Loucy (cell line): ENCODE measurements at regions not wholly inside any gene's neighbourhood (a gene's known extent, or its start where the extent isn't known, plus 50 kb on each side); places are given as distances from the start of the nearest gene placed in this dataset.

Experiments
- H2AFZ ChIP-seq: fragments of 200-600 bp; sonication (generic); 2 replicates; pipeline ENCODE4 v1.6.0; 2016; ENCODE audit warnings: antibody characterized with exemption, mild to moderate bottlenecking, low read length, moderate library complexity
- H3F3A ChIP-seq: fragments of 200-600 bp; 2 replicates; pipeline ENCODE4 v1.6.0; 2016; ENCODE audit warnings: antibody characterized with exemption, low read depth, mild to moderate bottlenecking
- H3K27me3 ChIP-seq: fragments of 200-600 bp; sonication (generic); 2 replicates; pipeline ENCODE4 v1.6.1; 2014; ENCODE audit warnings: low read length, mild to moderate bottlenecking; ENCODE audit not compliant: insufficient read depth, poor library complexity, severe bottlenecking
- H3K36me3 ChIP-seq: fragments of 200-600 bp; sonication (generic); 2 replicates; pipeline ENCODE4 v1.6.1; 2016; ENCODE audit warnings: low read length; ENCODE audit not compliant: insufficient read depth
- H3K4me1 ChIP-seq: fragments of 200-600 bp; sonication (generic); 2 replicates; pipeline ENCODE4 v1.5.1; 2014; ENCODE audit warnings: low read length, mild to moderate bottlenecking; ENCODE audit not compliant: insufficient read depth, poor library complexity, severe bottlenecking
- H3K4me2 ChIP-seq: fragments of 200-600 bp; sonication (generic); 2 replicates; pipeline ENCODE4 v1.6.0; 2014; ENCODE audit warnings: antibody characterized with exemption, low read length, low read depth, mild to moderate bottlenecking; ENCODE audit not compliant: poor library complexity, severe bottlenecking
- H3K4me3 ChIP-seq: fragments of 200-600 bp; sonication (generic); 2 replicates; pipeline ENCODE4 v1.5.1; 2014; ENCODE audit warnings: low read length, mild to moderate bottlenecking, mixed read lengths; ENCODE audit not compliant: poor library complexity, severe bottlenecking
- H3K79me2 ChIP-seq: fragments of 200-600 bp; sonication (generic); 2 replicates; pipeline ENCODE4 v1.6.1; 2014; ENCODE audit warnings: low read length; ENCODE audit not compliant: insufficient read depth
- H3K9ac ChIP-seq: fragments of 200-600 bp; sonication (generic); 2 replicates; pipeline ENCODE4 v1.6.0; 2014; ENCODE audit warnings: mild to moderate bottlenecking, low read depth, low read length, moderate library complexity; ENCODE audit not compliant: poor library complexity, severe bottlenecking
- H3K9me2 ChIP-seq: fragments of 200-600 bp; sonication (generic); replicated peaks from 2 replicates; pipeline ENCODE4 v1.6.1; 2016; ENCODE audit warnings: low read depth, low read length, mixed read lengths
- H3K9me3 ChIP-seq: fragments of 200-600 bp; sonication (generic); 2 replicates; pipeline ENCODE4 v1.6.1; 2014; ENCODE audit warnings: mild to moderate bottlenecking, antibody characterized with exemption, low read length, low read depth; ENCODE audit not compliant: insufficient read depth
- H4K20me1 ChIP-seq: fragments of 200-600 bp; sonication (generic); 2 replicates; pipeline ENCODE4 v1.6.0; 2014; ENCODE audit warnings: antibody characterized with exemption, low read length, mild to moderate bottlenecking; ENCODE audit not compliant: insufficient read depth, poor library complexity, severe bottlenecking
- CTCF ChIP-seq: fragments of 200-600 bp; sonication (generic); conservative IDR thresholded peaks from 2 replicates; pipeline ENCODE4 v1.5.1; 2014; ENCODE audit warnings: mild to moderate bottlenecking, antibody characterized with exemption, low read length
- EZH2phosphoT487 ChIP-seq: fragments of 200-600 bp; IDR thresholded peaks from 2 replicates; pipeline ENCODE4 v1.6.1; 2018; ENCODE audit warnings: antibody characterized with exemption, mild to moderate bottlenecking, moderate library complexity, borderline replicate concordance

GRCh38 chrX:98506907-98507306 lies 1623.2 kb downstream of the RPA4 start:
- no peak overlapping the region for H3K9ac ChIP-seq
- no peaks in the 10 kb centered on the region for H3K79me2 ChIP-seq
- no peaks in the 10 kb centered on the region for H4K20me1 ChIP-seq
- H3K36me3 ChIP-seq: no peaks in the 10 kb centered on the region
- H3K4me2 ChIP-seq: no peak overlapping the region
- no peaks in the 10 kb centered on the region for H3F3A ChIP-seq
- H3K4me1 ChIP-seq: no peaks in the 10 kb centered on the region
- H3K27me3 ChIP-seq: no peaks in the 10 kb centered on the region
- no peak overlapping the region for H2AFZ ChIP-seq
- no peak for TF ChIP-seq EZH2phosphoT487
- TF ChIP-seq CTCF: no peak
- H3K9me2 ChIP-seq: no peaks in the 10 kb centered on the region
- no peak overlapping the region for H3K4me3 ChIP-seq
- H3K9me3 ChIP-seq: no peaks in the 10 kb centered on the region

GRCh38 chrX:98514032-98514431 lies 1630.3 kb downstream of the RPA4 start:
- H3K27me3 ChIP-seq: no peaks in the 10 kb centered on the region
- no peaks in the 10 kb centered on the region for H4K20me1 ChIP-seq
- TF ChIP-seq EZH2phosphoT487 (no peak), CTCF (no peak)
- no peaks in the 10 kb centered on the region for H3K9me3 ChIP-seq
- H3K9me2 ChIP-seq: no peaks in the 10 kb centered on the region
- no peaks in the 10 kb centered on the region for H3F3A ChIP-seq
- no peaks in the 10 kb centered on the region for H3K79me2 ChIP-seq
- no peak overlapping the region for H2AFZ ChIP-seq
- H3K9ac ChIP-seq: no peak overlapping the region
- H3K4me2 ChIP-seq: no peak overlapping the region
- no peaks in the 10 kb centered on the region for H3K4me1 ChIP-seq
- H3K36me3 ChIP-seq: no peaks in the 10 kb centered on the region
- H3K4me3 ChIP-seq: no peak overlapping the region

- Histone ChIP-seq H3K27me3 (no peaks in the 10 kb centered on the region), H3K79me2 (no peaks in the 10 kb centered on the region), H4K20me1 (no peaks in the 10 kb centered on the region), H3K4me3 (no peak overlapping the region), H3F3A (no peaks in the 10 kb centered on the region), H3K4me2 (no peak overlapping the region), H3K9ac (no peak overlapping the region), H3K9me2 (no peaks in the 10 kb centered on the region), H3K36me3 (no peaks in the 10 kb centered on the region), H2AFZ (no peak overlapping the region), H3K9me3 (no peaks in the 10 kb centered on the region), H3K4me1 (no peaks in the 10 kb centered on the region)
- no peak for TF ChIP-seq CTCF
- no peak for TF ChIP-seq EZH2phosphoT487
Measured at GRCh38 chrX:98516120-98516519, 1632.4 kb downstream of the RPA4 start.
